HepG2 (cell line): ENCODE measurements at regions not wholly inside any gene's neighbourhood (a gene's known extent, or its start where the extent isn't known, plus 50 kb on each side); places are given as distances from the start of the nearest gene placed in this dataset.

Experiments used
- ATAC-seq: fragments of 200-7000 bp; cut with Tn5 transposase; 3 replicates; pipeline ENCODE4 v1.9.1; 2020; ENCODE audit warnings: mild to moderate bottlenecking, moderate library complexity
- BruUV-seq: library from RNA; stranded (reverse); fragments of 400-500 nt; replicated peaks from 2 replicates; lab custom pipeline; 2021; lab: Mats Ljungman, UMichigan
- CTCF ChIA-PET: fragments of 300-600 bp; formaldehyde crosslinking; extraction: SDS; loops from one replicate; lab custom pipeline; 2021; ENCODE audit warnings: low total read pairs, inconsistent platforms, low intra/inter-chr PET ratio; lab: Yijun Ruan, JAX
- POLR2A ChIA-PET: fragments of 350-600 bp; sonication (Branson Sonifier 250); formaldehyde crosslinking; loops from one replicate; lab custom pipeline; 2020; ENCODE audit warnings: antibody characterized with exemption, inconsistent platforms; lab: Yijun Ruan, JAX
- DNase-seq: peaks from one replicate; pipeline ENCODE4 v3.0.0-alpha.2; 2015; ENCODE audit warnings: low spot score
- FAIRE-seq: peaks from 3 replicates; lab custom pipeline; 2011; peaks lifted over from hg19 to GRCh38; lab: Jason Lieb, UNC
- H2AFZ ChIP-seq: one replicate; pipeline ENCODE4 v1.6.1; 2011; ENCODE audit warnings: low read length, inconsistent platforms
- H3K27ac ChIP-seq: fragments of 300-600 bp; 3 replicates; pipeline ENCODE4 v1.8.0; 2011; ENCODE audit warnings: mixed run types, mild to moderate bottlenecking, mixed read lengths, low read length, inconsistent platforms; ENCODE audit not compliant: insufficient read depth; ENCODE audit errors: extremely low read length
- H3K27me3 ChIP-seq, 2 experiments: fragments of 200-600 bp in 1 of 2; 2 replicates in 1 of 2; 3 replicates in 1 of 2; pipeline versions ENCODE4 v1.6.0 to v1.8.0; 2011; ENCODE audit warnings: low read length in 2 of 2, mild to moderate bottlenecking in 2 of 2, moderate library complexity in 2 of 2, inconsistent platforms in 1 of 2; ENCODE audit not compliant: insufficient read depth in 2 of 2, control insufficient read depth in 1 of 2
- H3K36me3 ChIP-seq, 2 experiments: fragments of 200-600 bp in 1 of 2; replicated peaks in 1 of 2; 2 replicates in 1 of 2; 3 replicates in 1 of 2; pipeline versions ENCODE4 v1.5.1 to v1.8.0; 2011; ENCODE audit warnings: low read length in 2 of 2, inconsistent platforms in 1 of 2; ENCODE audit not compliant: insufficient read depth in 2 of 2, control insufficient read depth in 1 of 2
- H3K4me1 ChIP-seq: 2 replicates; pipeline ENCODE4 v1.5.1; 2012; ENCODE audit warnings: low read length, inconsistent platforms; ENCODE audit not compliant: insufficient read depth
- H3K4me2 ChIP-seq: 2 replicates; pipeline ENCODE4 v1.6.0; 2011; ENCODE audit warnings: low read depth, low read length, inconsistent platforms
- H3K4me3 ChIP-seq, 3 experiments: fragments of 200-600 bp in 1 of 3; sonication (generic), shearing (Covaris generic) in 1 of 3; replicated peaks in 1 of 3; 2 replicates each; pipeline ENCODE4 v1.5.1; 2011 to 2016; ENCODE audit warnings: low read length in 3 of 3, inconsistent platforms in 2 of 3, low read depth in 2 of 3, mild to moderate bottlenecking in 2 of 3, control low read depth in 1 of 3, mixed read lengths in 1 of 3; ENCODE audit not compliant: insufficient read depth in 1 of 3
- H3K79me2 ChIP-seq: one replicate; pipeline ENCODE4 v1.6.1; 2011; ENCODE audit warnings: low read length, inconsistent platforms; ENCODE audit not compliant: insufficient read depth
- H3K9ac ChIP-seq: 2 replicates; pipeline ENCODE4 v1.6.0; 2011; ENCODE audit warnings: mild to moderate bottlenecking, low read depth, low read length, inconsistent platforms; ENCODE audit not compliant: insufficient read depth
- H3K9me3 ChIP-seq: 2 replicates; pipeline ENCODE4 v1.5.1; 2012; ENCODE audit warnings: mild to moderate bottlenecking, low read length
- H4K20me1 ChIP-seq: 2 replicates; pipeline ENCODE4 v1.6.0; 2011; ENCODE audit warnings: inconsistent platforms, mild to moderate bottlenecking, low read length, moderate library complexity; ENCODE audit not compliant: insufficient read depth
- BRCA1 ChIP-seq: sonication (generic); formaldehyde crosslinking; IDR thresholded peaks from 2 replicates; pipeline ENCODE4 v1.4.0; 2020; ENCODE audit warnings: missing genetic modification reagents
- ETV5 ChIP-seq: IDR thresholded peaks from 2 replicates; pipeline ENCODE4 v1.6.1; 2018; ENCODE audit warnings: missing biosample characterization, missing genetic modification reagents, inconsistent platforms, borderline replicate concordance
- GATAD1 ChIP-seq: IDR thresholded peaks from 2 replicates; pipeline ENCODE4 v1.6.1; 2016; ENCODE audit warnings: missing genetic modification reagents, missing compliant biosample characterization
- HIVEP1 ChIP-seq: sonication (generic); formaldehyde crosslinking; IDR thresholded peaks from 2 replicates; pipeline ENCODE4 v1.4.0; 2020; ENCODE audit warnings: mild to moderate bottlenecking, missing genetic modification reagents
- TFDP2 ChIP-seq: sonication (generic); formaldehyde crosslinking; IDR thresholded peaks from 2 replicates; pipeline ENCODE4 v1.4.0; 2020; ENCODE audit warnings: missing genetic modification reagents
- ZC3H4 ChIP-seq: sonication (generic); formaldehyde crosslinking; IDR thresholded peaks from 2 replicates; pipeline ENCODE4 v1.4.0; 2020; ENCODE audit warnings: missing genetic modification reagents, borderline replicate concordance
- ZMAT5 ChIP-seq: sonication (generic); formaldehyde crosslinking; IDR thresholded peaks from 2 replicates; pipeline ENCODE4 v1.5.0; 2020; ENCODE audit warnings: mild to moderate bottlenecking, low read depth, missing genetic modification reagents, borderline replicate concordance
- ZNF160 ChIP-seq: sonication (generic); formaldehyde crosslinking; IDR thresholded peaks from 2 replicates; pipeline ENCODE4 v1.8.0; 2022; ENCODE audit warnings: mild to moderate bottlenecking, inconsistent platforms, missing genetic modification reagents
- ZNF225 ChIP-seq: sonication (generic); formaldehyde crosslinking; IDR thresholded peaks from 2 replicates; pipeline ENCODE4 v1.4.0; 2020; ENCODE audit warnings: mild to moderate bottlenecking, missing genetic modification reagents
- ZNF510 ChIP-seq: sonication (generic); formaldehyde crosslinking; IDR thresholded peaks from 2 replicates; pipeline ENCODE4 v1.4.0; 2020; ENCODE audit warnings: low read depth, mild to moderate bottlenecking, missing genetic modification reagents
- whole genome bisulfite sequencing: methylation state at CpG from one replicate; pipeline ENCODE4 v1.1.6; 2017; ENCODE audit warnings: low lambda C conversion rate; 5-methylcytosine and 5-hydroxymethylcytosine counted together
- in situ Hi-C: cut with HindIII; loops from 2 replicates; pipeline ENCODE4 v1.10.0; 2017; ENCODE audit warnings: low pct_unique_long_range_greater_than_20kb; ENCODE audit not compliant: extremely low pct_ligation_motif_present
- intact Hi-C: fragments of 100-400 bp; cut with micrococcal nuclease; formaldehyde crosslinking; loops from one replicate; pipeline ENCODE4 v1.10.0; 2022; ENCODE audit not compliant: unreplicated experiment

DNA sequence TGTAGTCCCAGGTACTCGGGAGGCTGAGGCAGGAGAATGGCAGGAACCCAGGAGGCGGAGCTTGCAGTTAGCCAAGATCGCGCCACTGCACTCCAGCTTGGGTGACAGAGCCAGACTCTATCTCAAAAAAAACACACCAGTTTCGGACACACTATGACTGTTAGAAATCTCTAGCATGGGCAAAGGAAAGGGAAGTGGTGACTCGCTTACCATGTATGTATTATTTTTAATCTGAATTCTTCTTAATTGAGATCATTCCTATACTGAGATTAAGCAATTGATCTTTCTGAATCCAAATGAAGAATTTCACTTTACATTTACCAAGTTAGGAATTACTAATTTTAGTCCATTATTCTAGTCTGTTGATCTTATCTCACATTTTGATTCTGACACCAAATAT is 459.2 kb upstream of the ALCAM start:
- ATAC-seq: no peak
- no peak for FAIRE-seq
- TF ChIP-seq ZNF510 (CRISPR knock-in tag): no peak
- TF ChIP-seq ZNF160 (CRISPR knock-in tag): no peak
- TF ChIP-seq BRCA1 (CRISPR knock-in tag): no peak
- no peak for TF ChIP-seq ETV5
- TF ChIP-seq ZMAT5 (CRISPR knock-in tag): no peak
- TF ChIP-seq GATAD1 (CRISPR knock-in tag): no peak
- no peak for TF ChIP-seq TFDP2 (CRISPR knock-in tag)
- TF ChIP-seq ZNF225: no peak
- Histone ChIP-seq H3K4me2 (no peak overlapping the region), H4K20me1 (no peaks in the 10 kb centered on the region), H2AFZ (no peak overlapping the region), H3K36me3 (no peaks in the 10 kb centered on the region), H3K9ac (no peak overlapping the region), H3K9me3 (peaks cover 22% of the 10 kb centered on the region), H3K27me3 (no peaks in the 10 kb centered on the region; a peak in 1 of 5 replicates), H3K27ac (no peak overlapping the region), H3K79me2 (no peaks in the 10 kb centered on the region), H3K4me1 (no peaks in the 10 kb centered on the region), H3K4me3 (no peak overlapping the region)
- intact Hi-C loops: no loop called here
- no TSS peak for BruUV-seq
- no peak for DNase-seq
- POLR2A ChIA-PET: no interaction called here
- CTCF ChIA-PET: no interaction called here
- WGBS: 42% methylated on average over 6 of the region's 6 CpGs
- in situ Hi-C loops: no loop called here

GRCh38 chr3:104908761-104909160 is 457.9 kb upstream of the ALCAM start:
- Histone ChIP-seq H3K4me3 (no peak overlapping the region), H2AFZ (no peak overlapping the region)
- intact Hi-C loops: no loop called here

More at GRCh38 chr3:104908761-104909160, 457.9 kb upstream of the ALCAM start:
- BruUV-seq: no TSS peak
- Histone ChIP-seq H3K9me3 (peaks cover 14% of the 10 kb centered on the region), H3K27me3 (no peaks in the 10 kb centered on the region), H3K9ac (no peak overlapping the region), H3K79me2 (no peaks in the 10 kb centered on the region), H3K27ac (no peak overlapping the region), H3K36me3 (no peaks in the 10 kb centered on the region), H3K4me2 (no peak overlapping the region), H3K4me1 (no peaks in the 10 kb centered on the region), H4K20me1 (no peaks in the 10 kb centered on the region)
- DNase-seq: no peak
- TF ChIP-seq ZC3H4 (CRISPR knock-in tag) (no peak), HIVEP1 (CRISPR knock-in tag) (no peak)
- CTCF ChIA-PET: no interaction called here
- no peak for ATAC-seq
- 49% methylated on average over 2 of the region's 2 CpGs for WGBS
- no peak for FAIRE-seq
- POLR2A ChIA-PET: no interaction called here
- in situ Hi-C loops: no loop called here
